ENCODE measurements at regions not wholly inside any gene's neighbourhood (a gene's known extent, or its start where the extent isn't known, plus 50 kb on each side); places are given as distances from the start of the nearest gene placed in this dataset.

DNA sequence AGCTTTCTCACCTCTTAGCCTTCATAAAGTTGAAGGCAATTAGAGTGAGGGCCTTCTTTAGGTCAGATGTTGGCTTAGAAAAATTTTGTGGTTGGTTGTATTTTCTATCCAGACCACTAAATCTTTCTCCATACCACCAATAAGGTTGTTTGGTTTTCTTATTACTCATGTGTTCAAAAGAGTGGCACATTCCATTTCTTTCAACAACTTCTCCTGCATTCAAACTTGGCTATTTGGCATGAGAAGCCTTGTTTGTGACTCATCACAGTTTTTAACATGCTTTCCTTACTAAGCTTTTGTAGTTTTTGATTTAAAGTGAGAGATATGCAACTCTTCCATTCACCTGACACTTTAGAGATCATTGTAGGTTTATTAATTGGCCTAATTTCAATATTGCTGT, 949.6 kb downstream of the TBC1D32 start (continued):
- TF ChIP-seq, protein P1, sequence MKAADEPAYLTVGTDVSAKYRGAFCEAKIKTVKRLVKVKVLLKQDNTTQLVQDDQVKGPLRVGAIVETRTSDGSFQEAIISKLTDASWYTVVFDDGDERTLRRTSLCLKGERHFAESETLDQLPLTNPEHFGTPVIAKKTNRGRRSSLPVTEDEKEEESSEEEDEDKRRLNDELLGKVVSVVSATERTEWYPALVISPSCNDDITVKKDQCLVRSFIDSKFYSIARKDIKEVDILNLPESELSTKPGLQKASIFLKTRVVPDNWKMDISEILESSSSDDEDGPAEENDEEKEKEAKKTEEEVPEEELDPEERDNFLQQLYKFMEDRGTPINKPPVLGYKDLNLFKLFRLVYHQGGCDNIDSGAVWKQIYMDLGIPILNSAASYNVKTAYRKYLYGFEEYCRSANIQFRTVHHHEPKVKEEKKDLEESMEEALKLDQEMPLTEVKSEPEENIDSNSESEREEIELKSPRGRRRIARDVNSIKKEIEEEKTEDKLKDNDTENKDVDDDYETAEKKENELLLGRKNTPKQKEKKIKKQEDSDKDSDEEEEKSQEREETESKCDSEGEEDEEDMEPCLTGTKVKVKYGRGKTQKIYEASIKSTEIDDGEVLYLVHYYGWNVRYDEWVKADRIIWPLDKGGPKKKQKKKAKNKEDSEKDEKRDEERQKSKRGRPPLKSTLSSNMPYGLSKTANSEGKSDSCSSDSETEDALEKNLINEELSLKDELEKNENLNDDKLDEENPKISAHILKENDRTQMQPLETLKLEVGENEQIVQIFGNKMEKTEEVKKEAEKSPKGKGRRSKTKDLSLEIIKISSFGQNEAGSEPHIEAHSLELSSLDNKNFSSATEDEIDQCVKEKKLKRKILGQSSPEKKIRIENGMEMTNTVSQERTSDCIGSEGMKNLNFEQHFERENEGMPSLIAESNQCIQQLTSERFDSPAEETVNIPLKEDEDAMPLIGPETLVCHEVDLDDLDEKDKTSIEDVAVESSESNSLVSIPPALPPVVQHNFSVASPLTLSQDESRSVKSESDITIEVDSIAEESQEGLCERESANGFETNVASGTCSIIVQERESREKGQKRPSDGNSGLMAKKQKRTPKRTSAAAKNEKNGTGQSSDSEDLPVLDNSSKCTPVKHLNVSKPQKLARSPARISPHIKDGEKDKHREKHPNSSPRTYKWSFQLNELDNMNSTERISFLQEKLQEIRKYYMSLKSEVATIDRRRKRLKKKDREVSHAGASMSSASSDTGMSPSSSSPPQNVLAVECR (CRISPR knock-in tag; IDR thresholded peaks at IDR 0.05; ENCODE audit: borderline replicate concordance) = no peak

DNA sequence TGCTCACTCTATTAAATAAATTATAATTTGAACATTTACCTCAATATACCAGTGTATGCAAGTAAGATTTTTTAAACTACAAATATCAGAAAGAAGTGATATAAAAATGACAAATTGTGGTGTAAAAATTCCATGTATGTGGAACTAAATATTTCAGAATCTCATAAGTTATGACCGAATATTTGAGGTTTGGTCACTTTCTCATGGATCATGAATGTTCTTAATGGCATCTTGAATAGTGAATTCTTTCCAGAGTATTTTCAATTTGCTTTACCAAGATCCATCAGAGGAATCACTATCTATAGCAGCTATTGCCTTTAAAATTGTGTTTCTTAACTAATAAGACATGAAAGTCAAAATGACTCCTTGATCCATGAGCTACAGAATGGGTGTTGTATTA, 950.6 kb downstream of the TBC1D32 start:
- WGBS (ENCODE audit: low lambda C conversion rate) = 86% methylated on average over 1 of the region's 1 CpG
- DNase-seq (ENCODE audit: low spot score) = no peak
- H2AFZ ChIP-seq (ENCODE audit: low read length) = no peak overlapping the region
- H3K27me3 ChIP-seq (ENCODE audit: control insufficient read depth in 1 of 2, insufficient read depth in 2 of 2, low read length in 2 of 2) = no peaks in the 10 kb centered on the region
- H3K4me3 ChIP-seq (replicated peaks in 1 of 3; ENCODE audit: insufficient read depth in 1 of 3, low read depth in 2 of 3, low read length in 3 of 3) = no peak overlapping the region
- H3K9me3 ChIP-seq (ENCODE audit: low read length) = no peaks in the 10 kb centered on the region
- in situ Hi-C loops (cut with HindIII; ENCODE audit: extremely low pct_ligation_motif_present, low pct_unique_long_range_greater_than_20kb) = no loop called here
- no peaks in the 10 kb centered on the region for H4K20me1 ChIP-seq (ENCODE audit: insufficient read depth, low read length)
- no TSS peak for BruUV-seq (replicated peaks)
- intact Hi-C loops (cut with micrococcal nuclease; ENCODE audit: unreplicated experiment) = no loop called here
- no peaks in the 10 kb centered on the region for H3K79me2 ChIP-seq (ENCODE audit: insufficient read depth, low read length)
- H3K4me1 ChIP-seq (ENCODE audit: insufficient read depth, low read length) = no peaks in the 10 kb centered on the region
- POLR2A ChIA-PET = no interaction called here
- no peak overlapping the region for H3K9ac ChIP-seq (ENCODE audit: insufficient read depth, low read depth, low read length)
- no peak for FAIRE-seq
- no peak overlapping the region for H3K27ac ChIP-seq (ENCODE audit: extremely low read length, insufficient read depth, low read length)
- H3K4me2 ChIP-seq (ENCODE audit: low read depth, low read length) = no peak overlapping the region
- no peaks in the 10 kb centered on the region for H3K36me3 ChIP-seq (replicated peaks in 1 of 2; ENCODE audit: control insufficient read depth in 1 of 2, insufficient read depth in 2 of 2, low read length in 2 of 2)
- ATAC-seq = no peak
- CTCF ChIA-PET (ENCODE audit: low intra/inter-chr PET ratio, low total read pairs) = no interaction called here
- TF ChIP-seq, protein P2, sequence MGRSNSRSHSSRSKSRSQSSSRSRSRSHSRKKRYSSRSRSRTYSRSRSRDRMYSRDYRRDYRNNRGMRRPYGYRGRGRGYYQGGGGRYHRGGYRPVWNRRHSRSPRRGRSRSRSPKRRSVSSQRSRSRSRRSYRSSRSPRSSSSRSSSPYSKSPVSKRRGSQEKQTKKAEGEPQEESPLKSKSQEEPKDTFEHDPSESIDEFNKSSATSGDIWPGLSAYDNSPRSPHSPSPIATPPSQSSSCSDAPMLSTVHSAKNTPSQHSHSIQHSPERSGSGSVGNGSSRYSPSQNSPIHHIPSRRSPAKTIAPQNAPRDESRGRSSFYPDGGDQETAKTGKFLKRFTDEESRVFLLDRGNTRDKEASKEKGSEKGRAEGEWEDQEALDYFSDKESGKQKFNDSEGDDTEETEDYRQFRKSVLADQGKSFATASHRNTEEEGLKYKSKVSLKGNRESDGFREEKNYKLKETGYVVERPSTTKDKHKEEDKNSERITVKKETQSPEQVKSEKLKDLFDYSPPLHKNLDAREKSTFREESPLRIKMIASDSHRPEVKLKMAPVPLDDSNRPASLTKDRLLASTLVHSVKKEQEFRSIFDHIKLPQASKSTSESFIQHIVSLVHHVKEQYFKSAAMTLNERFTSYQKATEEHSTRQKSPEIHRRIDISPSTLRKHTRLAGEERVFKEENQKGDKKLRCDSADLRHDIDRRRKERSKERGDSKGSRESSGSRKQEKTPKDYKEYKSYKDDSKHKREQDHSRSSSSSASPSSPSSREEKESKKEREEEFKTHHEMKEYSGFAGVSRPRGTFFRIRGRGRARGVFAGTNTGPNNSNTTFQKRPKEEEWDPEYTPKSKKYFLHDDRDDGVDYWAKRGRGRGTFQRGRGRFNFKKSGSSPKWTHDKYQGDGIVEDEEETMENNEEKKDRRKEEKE (IDR thresholded peaks at IDR 0.05) = no peak
- TF ChIP-seq MEF2D (CRISPR knock-in tag; IDR thresholded peaks at IDR 0.05) (no peak), RBM22 (optimal IDR thresholded peaks at IDR 0.05; ENCODE audit: low read length) (no peak), SMYD3 (CRISPR knock-in tag; IDR thresholded peaks at IDR 0.05) (no peak), SNAPC2 (CRISPR knock-in tag; IDR thresholded peaks at IDR 0.05) (no peak), CEBPB (IDR thresholded peaks at IDR 0.05; ENCODE audit: borderline replicate concordance, low read depth, low read length) (no peak), POLR2G (IDR thresholded peaks at IDR 0.05; ENCODE audit: low read depth, low read length) (no peak)
- TF ChIP-seq, protein P3, sequence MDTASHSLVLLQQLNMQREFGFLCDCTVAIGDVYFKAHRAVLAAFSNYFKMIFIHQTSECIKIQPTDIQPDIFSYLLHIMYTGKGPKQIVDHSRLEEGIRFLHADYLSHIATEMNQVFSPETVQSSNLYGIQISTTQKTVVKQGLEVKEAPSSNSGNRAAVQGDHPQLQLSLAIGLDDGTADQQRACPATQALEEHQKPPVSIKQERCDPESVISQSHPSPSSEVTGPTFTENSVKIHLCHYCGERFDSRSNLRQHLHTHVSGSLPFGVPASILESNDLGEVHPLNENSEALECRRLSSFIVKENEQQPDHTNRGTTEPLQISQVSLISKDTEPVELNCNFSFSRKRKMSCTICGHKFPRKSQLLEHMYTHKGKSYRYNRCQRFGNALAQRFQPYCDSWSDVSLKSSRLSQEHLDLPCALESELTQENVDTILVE (CRISPR knock-in tag; IDR thresholded peaks at IDR 0.05) = no peak
- TF ChIP-seq, protein P4, sequence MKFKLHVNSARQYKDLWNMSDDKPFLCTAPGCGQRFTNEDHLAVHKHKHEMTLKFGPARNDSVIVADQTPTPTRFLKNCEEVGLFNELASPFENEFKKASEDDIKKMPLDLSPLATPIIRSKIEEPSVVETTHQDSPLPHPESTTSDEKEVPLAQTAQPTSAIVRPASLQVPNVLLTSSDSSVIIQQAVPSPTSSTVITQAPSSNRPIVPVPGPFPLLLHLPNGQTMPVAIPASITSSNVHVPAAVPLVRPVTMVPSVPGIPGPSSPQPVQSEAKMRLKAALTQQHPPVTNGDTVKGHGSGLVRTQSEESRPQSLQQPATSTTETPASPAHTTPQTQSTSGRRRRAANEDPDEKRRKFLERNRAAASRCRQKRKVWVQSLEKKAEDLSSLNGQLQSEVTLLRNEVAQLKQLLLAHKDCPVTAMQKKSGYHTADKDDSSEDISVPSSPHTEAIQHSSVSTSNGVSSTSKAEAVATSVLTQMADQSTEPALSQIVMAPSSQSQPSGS (CRISPR knock-in tag; IDR thresholded peaks at IDR 0.05) = no peak
- TF ChIP-seq, protein P5, sequence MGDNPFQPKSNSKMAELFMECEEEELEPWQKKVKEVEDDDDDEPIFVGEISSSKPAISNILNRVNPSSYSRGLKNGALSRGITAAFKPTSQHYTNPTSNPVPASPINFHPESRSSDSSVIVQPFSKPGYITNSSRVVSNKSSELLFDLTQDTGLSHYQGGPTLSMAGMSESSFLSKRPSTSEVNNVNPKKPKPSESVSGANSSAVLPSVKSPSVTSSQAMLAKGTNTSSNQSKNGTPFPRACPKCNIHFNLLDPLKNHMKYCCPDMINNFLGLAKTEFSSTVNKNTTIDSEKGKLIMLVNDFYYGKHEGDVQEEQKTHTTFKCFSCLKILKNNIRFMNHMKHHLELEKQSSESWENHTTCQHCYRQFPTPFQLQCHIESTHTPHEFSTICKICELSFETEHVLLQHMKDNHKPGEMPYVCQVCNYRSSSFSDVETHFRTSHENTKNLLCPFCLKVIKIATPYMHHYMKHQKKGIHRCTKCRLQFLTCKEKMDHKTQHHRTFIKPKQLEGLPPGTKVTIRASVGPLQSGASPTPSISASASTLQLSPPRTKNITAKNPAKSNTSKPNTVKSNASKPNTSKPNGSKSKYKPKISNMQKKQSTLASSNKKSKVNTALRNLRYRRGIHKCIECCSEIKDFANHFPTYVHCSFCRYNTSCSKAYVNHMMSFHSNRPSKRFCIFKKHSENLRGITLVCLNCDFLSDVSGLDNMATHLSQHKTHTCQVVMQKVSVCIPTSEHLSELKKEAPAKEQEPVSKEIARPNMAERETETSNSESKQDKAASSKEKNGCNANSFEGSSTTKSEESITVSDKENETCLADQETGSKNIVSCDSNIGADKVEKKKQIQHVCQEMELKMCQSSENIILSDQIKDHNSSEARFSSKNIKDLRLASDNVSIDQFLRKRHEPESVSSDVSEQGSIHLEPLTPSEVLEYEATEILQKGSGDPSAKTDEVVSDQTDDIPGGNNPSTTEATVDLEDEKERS (CRISPR knock-in tag; IDR thresholded peaks at IDR 0.05) = no peak
